Mesendoderm (in vitro differentiated cells): ENCODE measurements at regions not wholly inside any gene's neighbourhood (a gene's known extent, or its start where the extent isn't known, plus 50 kb on each side); places are given as distances from the start of the nearest gene placed in this dataset.

Experiments
- DNase-seq: peaks from one replicate; pipeline ENCODE4 v3.0.0; 2013
- H2AK5ac ChIP-seq: 2 replicates; pipeline ENCODE4 v1.6.1; 2013; ENCODE audit warnings: low read length, inconsistent platforms
- H2BK120ac ChIP-seq: 2 replicates; pipeline ENCODE4 v1.6.1; 2013; ENCODE audit warnings: low read depth, mild to moderate bottlenecking, low read length, moderate library complexity, mixed read lengths
- H2BK15ac ChIP-seq: replicated peaks from 2 replicates; pipeline ENCODE4 v1.6.1; 2013; ENCODE audit warnings: low read depth, mild to moderate bottlenecking, moderate library complexity
- H2BK5ac ChIP-seq: 2 replicates; pipeline ENCODE4 v1.6.1; 2013; ENCODE audit warnings: low read length, inconsistent platforms
- H3K18ac ChIP-seq: 2 replicates; pipeline ENCODE4 v1.6.1; 2013; ENCODE audit warnings: mild to moderate bottlenecking, low read length, mixed read lengths
- H3K23ac ChIP-seq: one replicate; pipeline ENCODE4 v1.6.1; 2013; ENCODE audit warnings: low read length
- H3K27ac ChIP-seq: 2 replicates; pipeline ENCODE4 v1.5.1; 2013; ENCODE audit warnings: low read depth, mild to moderate bottlenecking, inconsistent platforms, low read length, moderate library complexity
- H3K27me3 ChIP-seq: 2 replicates; pipeline ENCODE4 v1.6.1; 2013; ENCODE audit warnings: low read length, control low read depth, mild to moderate bottlenecking, inconsistent platforms; ENCODE audit not compliant: insufficient read depth, poor library complexity
- H3K36me3 ChIP-seq: 2 replicates; pipeline ENCODE4 v1.6.1; 2013; ENCODE audit warnings: low read length, inconsistent platforms; ENCODE audit not compliant: control insufficient read depth, insufficient read depth
- H3K4ac ChIP-seq: one replicate; pipeline ENCODE4 v1.6.1; 2013; ENCODE audit warnings: low read depth, mild to moderate bottlenecking, low read length, moderate library complexity
- H3K4me1 ChIP-seq: 2 replicates; pipeline ENCODE4 v1.6.1; 2013; ENCODE audit warnings: low read depth, low read length, inconsistent platforms; ENCODE audit not compliant: control insufficient read depth
- H3K4me2 ChIP-seq: 2 replicates; pipeline ENCODE4 v1.6.1; 2013; ENCODE audit warnings: low read length
- H3K4me3 ChIP-seq: 2 replicates; pipeline ENCODE4 v1.5.1; 2013; ENCODE audit warnings: mild to moderate bottlenecking, low read length
- H3K56ac ChIP-seq: one replicate; pipeline ENCODE4 v1.6.1; 2013; ENCODE audit warnings: low read length
- H3K79me1 ChIP-seq: 2 replicates; pipeline ENCODE4 v1.6.1; 2013; ENCODE audit warnings: low read length, inconsistent platforms
- H3K79me2 ChIP-seq: 2 replicates; pipeline ENCODE4 v1.6.1; 2013; ENCODE audit warnings: mild to moderate bottlenecking, low read length; ENCODE audit not compliant: control insufficient read depth, insufficient read depth
- H3K9ac ChIP-seq: 2 replicates; pipeline ENCODE4 v1.6.1; 2013; ENCODE audit warnings: low read length, inconsistent platforms
- H4K5ac ChIP-seq: one replicate; pipeline ENCODE4 v1.6.1; 2013; ENCODE audit warnings: low read length
- H4K8ac ChIP-seq: one replicate; pipeline ENCODE4 v1.6.1; 2013; ENCODE audit warnings: low read depth, mild to moderate bottlenecking, control low read depth, low read length, moderate library complexity
- WGBS: extraction: QIAGEN DNeasy Blood & Tissue Kit; methylation state at CpG from one replicate; pipeline ENCODE4 v1.1.7; 2013; ENCODE audit warnings: low lambda C conversion rate, missing lambda C conversion rate; ENCODE audit not compliant: insufficient coverage; ENCODE audit errors: extremely low coverage; 5-methylcytosine and 5-hydroxymethylcytosine counted together

GRCh38 chr7:124276005-124276622 lies 243.2 kb upstream of the TMEM229A start:
- no peak overlapping the region for H3K27ac ChIP-seq
- no peaks in the 10 kb centered on the region for H3K4me1 ChIP-seq
- peak overlapping the region; percentile 51 for H3K18ac ChIP-seq
- H3K4me3 ChIP-seq: no peak overlapping the region
- H3K79me2 ChIP-seq: no peaks in the 10 kb centered on the region
- no peak overlapping the region for H3K4ac ChIP-seq
- peak overlapping the region; percentile 7 for H4K8ac ChIP-seq
- H2BK5ac ChIP-seq: no peak overlapping the region
- no peak overlapping the region for H4K5ac ChIP-seq
- H3K9ac ChIP-seq: no peak overlapping the region
- peak overlapping the region; percentile 45 for H2BK120ac ChIP-seq
- no CpG with 5 or more reads among the region's 3 CpGs for WGBS
- H3K36me3 ChIP-seq: no peaks in the 10 kb centered on the region
- H3K4me2 ChIP-seq: no peak overlapping the region
- H3K56ac ChIP-seq: no peak overlapping the region
- no peaks in the 10 kb centered on the region for H3K27me3 ChIP-seq
- peak overlapping the region; percentile 86 for H2BK15ac ChIP-seq
- peak; percentile 73 for DNase-seq
- H3K23ac ChIP-seq: no peak overlapping the region
- no peak overlapping the region for H2AK5ac ChIP-seq
- H3K79me1 ChIP-seq: no peaks in the 10 kb centered on the region

- no peak overlapping the region for H2BK120ac ChIP-seq
- no peak overlapping the region for H2BK15ac ChIP-seq
- no peak overlapping the region for H2AK5ac ChIP-seq
- no peak overlapping the region for H3K18ac ChIP-seq
- H3K27me3 ChIP-seq: no peaks in the 10 kb centered on the region
- no peak overlapping the region for H3K4me3 ChIP-seq
- WGBS: no CpG with 5 or more reads among the region's 3 CpGs
- no peaks in the 10 kb centered on the region for H3K4me1 ChIP-seq
- H3K36me3 ChIP-seq: no peaks in the 10 kb centered on the region
- no peaks in the 10 kb centered on the region for H3K79me1 ChIP-seq
- DNase-seq: peak; percentile 36
- H3K79me2 ChIP-seq: no peaks in the 10 kb centered on the region
- no peak overlapping the region for H3K9ac ChIP-seq
- H3K23ac ChIP-seq: no peak overlapping the region
- no peak overlapping the region for H2BK5ac ChIP-seq
- no peak overlapping the region for H4K5ac ChIP-seq
- H3K27ac ChIP-seq: no peak overlapping the region
- no peak overlapping the region for H3K56ac ChIP-seq
- no peak overlapping the region for H3K4me2 ChIP-seq
- H3K4ac ChIP-seq: peak overlapping the region; percentile 16
- no peak overlapping the region for H4K8ac ChIP-seq
These were observed 242.5 kb upstream of the TMEM229A start for GRCh38 chr7:124275411-124275810.

GRCh38 chr7:124269774-124270173 lies 236.9 kb upstream of the TMEM229A start:
- Histone ChIP-seq H3K9ac (no peak overlapping the region), H3K23ac (no peak overlapping the region), H2BK120ac (no peak overlapping the region), H3K36me3 (no peaks in the 10 kb centered on the region), H2AK5ac (no peak overlapping the region), H3K56ac (no peak overlapping the region), H3K79me2 (no peaks in the 10 kb centered on the region), H2BK15ac (no peak overlapping the region), H3K4ac (no peak overlapping the region), H4K5ac (no peak overlapping the region), H3K18ac (no peak overlapping the region), H4K8ac (no peak overlapping the region), H3K79me1 (no peaks in the 10 kb centered on the region), H2BK5ac (no peak overlapping the region), H3K4me3 (no peak overlapping the region), H3K4me2 (no peak overlapping the region), H3K27me3 (no peaks in the 10 kb centered on the region), H3K27ac (no peak overlapping the region), H3K4me1 (no peaks in the 10 kb centered on the region)
- DNase-seq: peak; percentile 65

- no peak overlapping the region for H3K4ac ChIP-seq
- H2AK5ac ChIP-seq: no peak overlapping the region
- H3K27ac ChIP-seq: no peak overlapping the region
- H3K4me1 ChIP-seq: peaks cover 5% of the 10 kb centered on the region
- peak overlapping the region; percentile 87 for H3K18ac ChIP-seq
- H2BK15ac ChIP-seq: peak overlapping the region; percentile 100
- no peak overlapping the region for H4K5ac ChIP-seq
- H3K27me3 ChIP-seq: no peaks in the 10 kb centered on the region
- no peak overlapping the region for H2BK120ac ChIP-seq
- no peak for DNase-seq
- H3K23ac ChIP-seq: no peak overlapping the region
- H3K79me2 ChIP-seq: no peaks in the 10 kb centered on the region
- WGBS: no CpG with 5 or more reads among the region's 2 CpGs
- H3K36me3 ChIP-seq: no peaks in the 10 kb centered on the region
- no peak overlapping the region for H4K8ac ChIP-seq
- H3K9ac ChIP-seq: no peak overlapping the region
- no peak overlapping the region for H2BK5ac ChIP-seq
- H3K4me3 ChIP-seq: no peak overlapping the region
- no peaks in the 10 kb centered on the region for H3K79me1 ChIP-seq
- H3K4me2 ChIP-seq: no peak overlapping the region
- no peak overlapping the region for H3K56ac ChIP-seq
These were observed 234.3 kb upstream of the TMEM229A start for GRCh38 chr7:124267154-124267553.

GRCh38 chr7:124263232-124263827 lies 230.5 kb upstream of the TMEM229A start:
- DNase-seq: peak; percentile 93
- Histone ChIP-seq H3K4me3 (no peak overlapping the region), H3K56ac (peak overlapping the region; percentile 65), H4K8ac (no peak overlapping the region), H4K5ac (no peak overlapping the region), H3K4ac (peak overlapping the region; percentile 84), H3K79me2 (no peaks in the 10 kb centered on the region), H3K18ac (peak overlapping the region; percentile 46), H3K9ac (no peak overlapping the region), H3K27ac (no peak overlapping the region), H3K27me3 (no peaks in the 10 kb centered on the region), H3K23ac (no peak overlapping the region), H2AK5ac (peak overlapping the region; percentile 32), H2BK5ac (peak overlapping the region; percentile 98), H2BK120ac (no peak overlapping the region), H3K4me1 (peaks cover 14% of the 10 kb centered on the region), H3K4me2 (no peak overlapping the region), H2BK15ac (no peak overlapping the region), H3K79me1 (no peaks in the 10 kb centered on the region), H3K36me3 (no peaks in the 10 kb centered on the region)
- no CpG with 5 or more reads among the region's 4 CpGs for WGBS

- WGBS: no CpG with 5 or more reads among the region's 2 CpGs
- H3K27me3 ChIP-seq: no peaks in the 10 kb centered on the region
- no peak for DNase-seq
- H3K9ac ChIP-seq: no peak overlapping the region
- H2AK5ac ChIP-seq: no peak overlapping the region
- H3K4me1 ChIP-seq: peaks cover 14% of the 10 kb centered on the region
- no peaks in the 10 kb centered on the region for H3K79me1 ChIP-seq
- H3K4me2 ChIP-seq: no peak overlapping the region
- H3K4me3 ChIP-seq: no peak overlapping the region
- H2BK5ac ChIP-seq: peak overlapping the region; percentile 77
- peak overlapping the region; percentile 46 for H3K56ac ChIP-seq
- H4K8ac ChIP-seq: no peak overlapping the region
- no peak overlapping the region for H3K23ac ChIP-seq
- H2BK15ac ChIP-seq: no peak overlapping the region
- no peak overlapping the region for H4K5ac ChIP-seq
- H2BK120ac ChIP-seq: no peak overlapping the region
- H3K18ac ChIP-seq: peak overlapping the region; percentile 56
- H3K79me2 ChIP-seq: no peaks in the 10 kb centered on the region
- no peaks in the 10 kb centered on the region for H3K36me3 ChIP-seq
- H3K27ac ChIP-seq: peak overlapping the region; percentile 77
- peak overlapping the region; percentile 81 for H3K4ac ChIP-seq
These were observed 228.8 kb upstream of the TMEM229A start for GRCh38 chr7:124261710-124262109.
